Stimulated activated CD8-positive, alpha-beta memory T cell treated with anti-CD3 and anti-CD28 coated beads, Interleukin-7, amount 100 ng/mL, for 4 hours (primary cell): ENCODE measurements at regions not wholly inside any gene's neighbourhood (a gene's known extent, or its start where the extent isn't known, plus 50 kb on each side); places are given as distances from the start of the nearest gene placed in this dataset.
"Not testable (repeated sequence)": the region's sequence is repeated elsewhere in the genome, so short reads cannot be mapped to it uniquely, and the experiment has no call there.

Experiments used
- DNase-seq, 2 donors: peaks; one replicate each; pipeline ENCODE4 v3.0.0-alpha.2; 2020; ENCODE audit warnings: low read depth in 2 of 2

DNA sequence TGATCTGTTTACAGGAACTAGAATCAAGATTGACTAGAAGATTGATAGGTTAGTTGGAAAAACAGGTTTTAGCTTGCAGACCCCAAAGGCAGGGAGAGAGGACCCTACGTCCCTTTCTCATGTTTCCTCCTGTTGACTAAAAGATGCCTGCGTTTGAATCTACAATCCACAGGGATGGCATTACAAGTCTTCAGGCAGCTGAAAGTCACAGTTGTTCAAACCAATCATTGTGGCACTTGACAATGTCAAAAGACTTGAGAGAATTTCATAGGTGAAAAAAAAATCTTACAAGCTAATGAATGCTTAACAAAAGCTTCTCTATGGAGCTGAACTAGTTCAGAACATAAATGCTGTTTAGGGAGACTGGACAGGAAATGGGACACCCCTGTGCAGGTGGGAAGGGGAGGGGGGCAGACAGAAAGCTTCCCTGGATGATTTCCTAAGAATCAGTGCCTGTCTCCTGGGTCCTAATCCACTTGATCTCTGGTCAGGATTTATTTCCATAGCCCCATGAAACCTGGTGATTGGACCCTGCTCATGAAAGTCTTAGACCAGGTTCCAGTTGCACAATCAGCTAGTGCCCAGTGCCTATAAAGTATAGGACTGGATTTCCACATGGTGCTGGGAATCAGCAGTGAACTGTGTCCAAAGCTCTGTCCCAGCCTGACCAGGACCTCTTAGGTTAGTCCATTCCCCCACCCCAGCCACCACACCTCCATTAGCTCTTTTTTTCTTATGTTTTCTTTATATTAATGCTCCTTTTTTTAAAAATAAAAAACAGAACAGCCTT lies 91.6 kb upstream of the BCAR3 start:
- DNase-seq: no peak

- DNase-seq: no peak
Observed at GRCh38 chr1:93771843-93772242, 90.2 kb upstream of the BCAR3 start.

- DNase-seq: no peak
Observed at GRCh38 chr1:93770640-93771039, 89.0 kb upstream of the BCAR3 start.

DNA sequence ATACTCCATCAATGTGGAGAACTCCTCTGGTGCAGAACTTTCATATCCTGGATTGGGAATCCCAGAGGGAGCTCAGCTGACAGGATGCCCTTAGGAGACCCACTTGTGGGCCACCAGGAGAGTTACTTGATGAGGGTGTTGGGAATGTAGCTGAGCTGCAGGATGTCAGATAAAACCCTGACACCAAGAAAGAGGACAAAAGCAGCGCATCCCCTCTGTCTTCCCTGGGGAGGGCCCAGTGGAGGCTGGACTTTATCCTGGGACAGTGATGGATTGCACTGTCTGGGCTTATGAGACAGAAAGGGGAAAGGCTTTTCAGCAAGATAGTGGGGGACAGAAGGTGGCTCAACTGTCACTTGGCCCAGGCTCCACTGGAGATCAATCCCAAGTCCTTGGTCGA lies 88.1 kb upstream of the BCAR3 start:
- no peak for DNase-seq

GRCh38 chr1:93768380-93768863 lies 86.8 kb upstream of the BCAR3 start:
- DNase-seq: no peak

GRCh38 chr1:93766451-93766850 lies 84.8 kb upstream of the BCAR3 start:
- no peak for DNase-seq

DNA sequence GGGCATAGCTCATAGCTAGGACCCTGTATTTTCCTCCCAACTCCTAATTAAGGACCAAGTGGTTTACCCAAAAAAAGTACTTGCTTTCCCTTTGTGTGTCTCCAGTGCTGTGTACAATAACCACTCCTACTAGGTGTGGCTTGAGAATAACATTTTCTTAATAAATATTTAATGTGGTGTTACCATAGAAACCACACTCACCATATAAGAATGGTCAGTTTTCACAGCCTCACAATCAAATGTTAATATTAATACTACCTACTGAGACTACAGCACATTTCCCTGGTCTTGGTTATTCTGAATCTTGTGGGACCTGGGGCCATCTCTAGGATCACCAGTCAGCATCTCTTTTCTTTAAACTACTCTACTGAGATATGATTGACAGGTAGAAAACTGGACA lies 83.5 kb upstream of the BCAR3 start:
- DNase-seq: no peak

DNA sequence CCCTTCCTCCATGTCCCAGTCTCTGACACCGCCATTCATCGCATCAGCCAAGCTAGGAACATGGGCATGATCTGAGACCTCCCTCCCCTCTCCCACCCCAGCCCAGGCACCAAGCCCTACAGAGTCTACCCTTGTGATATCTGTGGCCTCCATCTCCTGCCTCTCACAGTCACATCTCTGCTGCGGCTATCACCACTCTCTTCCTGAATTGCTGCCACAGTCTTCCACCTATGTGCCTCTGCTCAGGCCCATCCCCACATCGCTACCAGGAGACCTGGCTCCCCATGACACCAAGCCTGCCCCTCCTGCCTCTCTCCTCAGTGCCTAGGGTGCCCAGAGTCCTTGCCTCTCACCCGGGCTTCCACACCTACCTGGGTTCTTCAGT lies 82.7 kb upstream of the BCAR3 start:
- no peak for DNase-seq

DNA sequence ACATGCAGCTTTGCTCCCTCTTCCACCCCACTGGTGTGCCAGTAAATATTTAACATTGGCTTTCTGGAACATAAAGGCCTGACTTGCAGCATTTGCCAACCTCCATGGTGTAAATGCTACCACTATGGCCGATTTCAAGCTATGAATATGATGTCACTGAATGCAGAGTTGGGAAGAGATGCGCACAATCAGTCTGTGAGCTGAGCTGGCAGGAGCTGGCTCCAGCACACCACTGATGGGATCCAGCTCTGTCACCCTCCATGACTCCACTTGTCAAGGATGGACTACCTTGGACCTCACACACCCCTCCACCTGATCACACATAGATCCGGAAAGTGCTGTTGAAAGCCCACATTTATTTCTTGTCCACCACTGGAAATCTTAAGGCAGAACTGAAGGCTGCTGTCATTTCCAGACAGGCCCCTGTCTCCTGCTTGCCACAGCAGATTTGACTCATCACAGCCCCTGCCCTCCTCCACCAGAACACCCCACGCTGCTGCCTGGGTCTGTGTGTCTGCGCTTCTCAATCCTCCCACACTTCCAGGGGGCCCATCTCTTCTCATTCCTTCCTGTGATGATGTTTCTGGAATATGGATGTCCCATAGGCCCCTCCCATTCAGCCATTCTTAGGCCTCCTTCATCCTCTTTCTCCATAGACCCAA lies 82.2 kb upstream of the BCAR3 start:
- DNase-seq: no peak

DNA sequence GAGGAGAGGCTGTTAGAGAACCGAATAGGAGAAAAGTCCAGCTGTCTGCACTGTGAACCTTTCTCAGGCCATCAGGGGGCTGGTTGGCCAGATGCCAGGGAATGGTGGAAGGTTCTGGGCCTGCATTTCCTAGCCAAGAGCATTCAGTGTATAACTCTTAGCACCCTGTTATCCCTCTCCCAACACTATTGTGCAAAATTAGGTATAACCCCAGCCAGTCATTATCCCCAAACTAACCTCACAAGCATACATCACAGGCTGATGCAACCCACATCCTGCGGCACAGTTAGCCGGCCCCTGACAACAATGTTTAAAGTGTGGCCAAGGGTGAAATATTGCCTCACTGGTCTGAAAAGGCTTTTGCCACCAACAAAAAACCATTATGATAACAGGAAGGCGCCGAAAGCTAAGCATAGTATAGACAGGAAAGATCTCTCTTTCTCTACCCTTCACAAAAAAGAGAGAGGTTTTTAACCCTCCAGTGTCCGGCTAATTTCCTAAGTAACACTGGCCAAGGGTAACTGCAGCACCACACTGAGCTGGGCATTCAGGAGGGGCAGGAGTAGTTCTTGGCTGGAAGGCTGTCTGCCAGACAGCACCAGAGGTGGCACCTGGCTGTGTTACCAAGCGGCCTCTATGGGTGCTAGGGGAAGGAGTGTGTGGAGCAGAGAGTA lies 77.3 kb upstream of the BCAR3 start:
- DNase-seq: peak in 1 of 2 donors; percentile 16

DNA sequence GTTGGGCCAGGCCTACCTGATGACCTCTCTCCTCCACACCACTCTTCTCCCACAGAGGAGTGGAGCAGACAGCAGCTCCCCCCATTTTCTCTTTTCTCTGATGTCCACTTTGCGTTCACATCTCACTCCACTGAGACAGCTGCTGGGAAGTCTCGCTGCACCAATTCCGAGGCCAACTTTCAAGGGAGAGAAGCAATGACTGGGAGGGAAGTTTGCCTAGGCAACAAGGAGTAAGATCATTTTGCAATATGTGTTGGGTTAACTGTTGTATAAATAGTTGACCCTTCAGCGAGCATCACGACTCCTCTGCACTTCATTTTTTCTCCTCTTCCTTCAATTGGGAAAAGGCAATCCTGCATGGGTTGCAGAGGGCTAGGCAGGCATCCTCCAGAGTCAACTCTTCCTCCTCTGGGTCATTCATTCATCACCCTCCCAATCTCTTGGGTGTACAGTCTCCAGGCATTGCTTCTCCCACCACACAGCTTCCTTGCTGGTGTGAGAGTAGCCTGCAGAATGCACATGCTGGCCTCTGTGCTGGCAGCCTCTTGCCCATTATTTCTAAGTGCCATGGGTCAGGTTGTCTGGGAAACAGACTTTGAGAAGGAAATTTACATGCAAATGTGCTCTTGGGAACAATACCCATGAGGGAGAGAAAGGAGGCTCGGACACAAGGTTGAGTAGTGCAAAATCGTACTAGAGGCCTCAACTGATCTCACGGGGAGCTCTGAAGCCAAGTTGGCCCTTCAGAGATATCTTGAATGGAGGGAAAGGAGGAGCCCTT lies 75.8 kb upstream of the BCAR3 start:
- no peak for DNase-seq

GRCh38 chr1:93756657-93757056 lies 75.0 kb upstream of the BCAR3 start:
- no peak for DNase-seq

DNA sequence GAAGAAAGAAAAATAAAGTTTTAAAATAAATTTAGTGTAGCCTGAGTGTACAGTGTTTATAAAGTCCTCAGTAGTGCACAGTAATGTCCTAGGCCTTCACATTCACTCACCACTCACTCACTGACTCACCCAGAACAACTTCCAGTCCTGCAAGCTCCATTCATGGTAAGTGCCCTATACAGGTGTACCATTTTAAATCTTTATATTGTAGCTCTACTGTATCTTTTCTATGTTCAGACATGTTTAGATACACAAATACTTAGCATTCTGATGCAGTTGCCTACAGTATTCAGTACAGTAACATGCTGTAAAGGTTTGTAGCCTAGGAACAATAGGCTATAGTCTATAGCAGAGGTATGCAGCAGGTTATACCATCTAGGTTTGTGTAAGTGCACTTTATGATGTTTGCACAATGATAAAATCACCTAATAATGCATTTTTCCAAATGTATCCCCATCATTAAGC lies 73.6 kb upstream of the BCAR3 start:
- DNase-seq: not testable (repeated sequence)

- DNase-seq: no peak
Observed at GRCh38 chr1:93753791-93754763, 72.4 kb upstream of the BCAR3 start.

DNA sequence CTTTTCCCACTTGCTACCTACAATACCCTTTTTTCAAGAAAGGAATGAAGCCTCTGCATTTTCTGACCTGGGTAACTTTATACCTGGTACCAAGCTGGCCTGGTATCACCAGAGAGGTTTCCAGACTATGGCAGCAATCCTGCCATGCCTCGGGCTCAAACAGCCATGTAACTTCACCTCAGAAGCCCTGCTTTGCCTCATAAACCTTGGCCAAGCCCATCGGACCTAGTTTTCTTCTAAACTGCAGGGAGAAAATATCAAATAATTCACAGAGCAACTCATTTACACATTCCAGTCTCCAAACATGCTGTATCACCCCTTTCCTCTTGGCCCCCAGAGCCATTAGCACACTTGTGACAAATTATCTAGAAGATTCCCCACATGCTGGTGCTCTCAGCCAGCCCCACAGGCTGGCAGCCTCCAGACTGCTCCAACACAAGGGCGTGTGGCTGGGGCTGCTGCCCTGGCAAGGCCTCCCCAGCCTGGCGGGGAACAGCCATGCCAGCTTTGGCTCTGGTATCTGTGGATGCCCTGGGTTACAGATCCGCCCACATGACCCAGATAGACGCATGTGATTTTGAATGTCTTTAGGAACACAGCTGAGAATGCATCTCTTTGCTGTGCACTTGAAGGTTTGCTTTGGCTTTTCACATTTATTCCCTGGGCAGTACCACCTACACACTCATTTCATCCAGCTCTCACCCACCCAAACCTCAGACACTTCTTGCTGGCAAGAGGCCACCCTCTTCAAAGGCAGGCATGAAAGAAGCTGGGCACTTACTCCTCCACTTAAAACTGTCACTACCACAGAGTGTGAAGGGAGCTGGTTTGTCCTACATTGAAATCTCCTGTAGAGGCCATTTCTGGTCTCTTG lies 70.0 kb upstream of the BCAR3 start:
- no peak for DNase-seq

- DNase-seq: no peak
Observed at GRCh38 chr1:93750955-93751354, 69.3 kb upstream of the BCAR3 start.

- DNase-seq: no peak
Observed at GRCh38 chr1:93749894-93750301, 68.3 kb upstream of the BCAR3 start.

DNA sequence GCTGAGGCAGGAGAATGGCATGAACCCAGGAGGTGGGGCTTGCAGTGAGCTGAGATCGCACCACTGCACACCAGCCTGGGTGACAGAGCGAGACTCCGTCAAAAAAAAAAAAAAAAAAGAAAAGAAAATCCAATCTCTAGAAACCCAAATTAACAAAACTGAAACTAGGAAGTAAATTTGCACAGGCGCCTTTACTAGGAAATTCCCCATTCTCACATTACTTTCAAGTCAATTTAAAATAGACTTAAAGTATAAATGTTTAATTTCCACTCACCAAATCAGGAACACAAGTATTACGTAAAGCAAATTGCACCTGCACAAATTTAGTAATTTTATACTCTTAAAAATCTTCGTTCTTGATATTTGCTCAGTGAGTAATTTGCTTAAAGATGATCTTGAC lies 67.8 kb upstream of the BCAR3 start:
- no peak for DNase-seq

- no peak for DNase-seq
Observed at GRCh38 chr1:93746021-93746812, 64.6 kb upstream of the BCAR3 start.
